HG03354 (cell line): ENCODE measurements at regions not wholly inside any gene's neighbourhood (a gene's known extent, or its start where the extent isn't known, plus 50 kb on each side); places are given as distances from the start of the nearest gene placed in this dataset.
"Not testable (repeated sequence)": the region's sequence is repeated elsewhere in the genome, so short reads cannot be mapped to it uniquely, and the experiment has no call there.

Experiments used
- ATAC-seq: cut with Tn5 transposase; IDR thresholded peaks from one replicate; pipeline ENCODE4 v1.9.1; 2021; ENCODE audit warnings: mild to moderate bottlenecking; ENCODE audit not compliant: unreplicated experiment, poor library complexity, severe bottlenecking

DNA sequence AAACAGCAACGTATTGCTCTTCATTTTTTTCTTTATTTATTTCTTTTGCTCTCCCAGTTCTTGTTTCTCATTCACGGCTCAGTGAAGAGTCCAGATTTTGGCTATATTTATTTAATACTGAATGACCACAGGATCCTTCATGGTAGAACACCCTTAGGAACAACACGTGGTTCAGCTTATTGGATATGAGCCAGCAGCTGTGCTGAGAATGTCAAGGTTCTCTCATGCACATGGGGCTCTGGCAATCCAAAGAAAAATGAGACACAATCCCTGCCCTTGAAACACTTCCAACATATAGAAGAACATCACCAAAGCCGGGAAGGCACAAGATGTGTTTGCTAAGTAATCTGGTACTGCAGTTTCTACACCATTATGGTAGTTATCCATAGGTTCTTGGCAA is 852.9 kb downstream of the SORCS1 start:
- ATAC-seq = no peak

- no peak for ATAC-seq
Measured at GRCh38 chr10:106310596-106310995, 853.9 kb downstream of the SORCS1 start.

- ATAC-seq = no peak
Measured at GRCh38 chr10:106309376-106309775, 855.1 kb downstream of the SORCS1 start.

- no peak for ATAC-seq
Measured at GRCh38 chr10:106308284-106308683, 856.2 kb downstream of the SORCS1 start.

- no peak for ATAC-seq
Measured at GRCh38 chr10:106304056-106304455, 860.5 kb downstream of the SORCS1 start.

DNA sequence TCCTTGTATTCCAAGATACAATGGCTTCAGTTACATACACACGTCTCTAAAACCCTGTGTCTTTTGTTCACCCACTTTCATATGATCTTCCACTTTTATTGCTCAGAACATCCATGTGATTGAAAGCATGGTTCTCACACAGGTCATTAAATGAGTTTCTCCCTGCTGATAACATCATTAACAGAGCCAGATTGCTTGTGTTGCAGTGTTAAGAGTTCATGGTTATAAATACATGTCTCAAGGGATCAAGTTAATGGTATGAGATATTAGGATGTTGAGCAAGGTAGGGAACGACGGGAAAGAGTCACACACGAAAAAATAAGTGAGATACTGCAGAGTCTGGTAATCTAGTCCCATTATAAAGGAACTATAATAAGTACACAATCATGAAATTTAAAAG is 861.5 kb downstream of the SORCS1 start:
- no peak for ATAC-seq

GRCh38 chr10:106301146-106301545 is 863.4 kb downstream of the SORCS1 start:
- no peak for ATAC-seq

GRCh38 chr10:106296750-106297392 is 867.6 kb downstream of the SORCS1 start:
- ATAC-seq = no peak

DNA sequence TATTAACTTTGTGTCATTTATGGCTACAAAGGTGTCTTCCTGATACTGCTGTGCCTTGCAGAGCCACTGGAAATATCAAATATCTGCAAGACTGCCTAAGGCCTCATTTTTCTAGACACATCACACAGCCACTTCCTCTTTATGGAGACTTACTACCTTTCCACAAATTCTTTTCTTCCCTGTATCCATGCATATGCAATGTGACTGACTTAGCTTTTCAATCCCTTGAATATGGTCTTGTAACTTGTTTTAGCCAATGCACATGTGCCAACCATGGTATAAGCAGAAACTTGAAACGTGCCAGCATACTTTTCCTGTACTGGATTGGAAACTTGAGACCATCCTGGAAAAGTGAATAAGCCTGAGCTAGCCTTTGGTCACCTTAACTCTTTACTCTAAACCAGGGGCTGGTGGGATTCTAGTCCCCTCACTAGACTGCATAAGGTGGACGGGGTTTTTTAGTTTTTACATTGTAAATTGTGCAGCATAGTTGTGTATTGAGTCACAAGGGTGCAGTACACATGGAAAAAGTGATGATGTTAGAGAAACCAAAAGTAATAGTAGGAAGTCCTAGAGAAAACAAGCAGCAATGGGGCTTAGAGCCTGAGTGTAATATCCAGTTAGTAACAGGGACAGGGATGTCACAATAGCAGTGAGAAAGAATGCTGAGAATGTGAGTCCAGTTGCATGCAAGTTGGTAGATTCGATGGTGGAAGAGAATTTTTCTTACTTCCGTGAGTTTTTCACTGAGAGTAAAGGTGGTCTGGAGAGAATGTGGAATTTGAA is 879.5 kb downstream of the SORCS1 start:
- ATAC-seq = no peak

GRCh38 chr10:106280896-106281460 is 883.5 kb downstream of the SORCS1 start:
- no peak for ATAC-seq

GRCh38 chr10:106278383-106278782 is 886.1 kb downstream of the SORCS1 start:
- ATAC-seq = no peak

DNA sequence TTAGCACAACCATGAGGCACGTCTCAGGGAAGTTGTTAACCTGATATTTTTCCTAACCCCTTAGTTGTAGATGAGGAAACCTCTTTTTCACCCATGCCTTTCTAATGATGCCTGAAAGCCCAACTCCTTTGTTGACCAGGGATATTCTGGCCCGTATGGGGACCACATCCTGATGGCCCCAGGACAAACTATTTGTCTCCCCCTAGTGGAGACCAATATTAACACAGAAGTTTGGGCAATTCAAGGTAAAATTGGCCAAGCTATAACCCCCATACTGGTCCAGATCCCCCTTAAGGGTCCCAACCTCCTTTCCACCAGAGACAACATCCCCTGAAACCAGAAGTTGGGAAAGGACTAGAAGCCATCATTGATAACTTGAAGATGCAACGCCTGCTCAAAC is 893.3 kb downstream of the SORCS1 start:
- no peak for ATAC-seq

GRCh38 chr10:106268000-106268399 is 896.5 kb downstream of the SORCS1 start:
- ATAC-seq = no peak

GRCh38 chr10:106267591-106267990 is 896.9 kb downstream of the SORCS1 start:
- ATAC-seq = no peak

DNA sequence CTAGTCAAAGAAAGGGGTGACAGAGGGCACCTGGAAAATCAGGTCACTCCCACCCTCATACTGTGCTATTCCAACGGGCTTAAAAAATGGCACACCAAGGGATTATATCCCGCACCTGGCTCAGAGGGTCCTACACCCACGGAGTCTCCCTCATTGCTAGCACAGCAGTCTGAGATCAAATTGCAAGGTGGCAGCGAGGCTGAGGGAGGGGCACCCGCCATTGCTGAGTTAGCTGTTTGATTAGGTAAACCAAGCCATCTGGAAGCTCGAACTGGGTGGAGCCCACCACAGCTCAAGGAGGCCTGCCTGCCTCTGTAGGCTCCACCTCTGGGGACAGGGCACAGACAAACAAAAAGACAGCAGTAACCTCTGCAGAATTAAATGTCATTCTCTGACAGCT is 907.1 kb downstream of the SORCS1 start:
- not testable (repeated sequence) for ATAC-seq

DNA sequence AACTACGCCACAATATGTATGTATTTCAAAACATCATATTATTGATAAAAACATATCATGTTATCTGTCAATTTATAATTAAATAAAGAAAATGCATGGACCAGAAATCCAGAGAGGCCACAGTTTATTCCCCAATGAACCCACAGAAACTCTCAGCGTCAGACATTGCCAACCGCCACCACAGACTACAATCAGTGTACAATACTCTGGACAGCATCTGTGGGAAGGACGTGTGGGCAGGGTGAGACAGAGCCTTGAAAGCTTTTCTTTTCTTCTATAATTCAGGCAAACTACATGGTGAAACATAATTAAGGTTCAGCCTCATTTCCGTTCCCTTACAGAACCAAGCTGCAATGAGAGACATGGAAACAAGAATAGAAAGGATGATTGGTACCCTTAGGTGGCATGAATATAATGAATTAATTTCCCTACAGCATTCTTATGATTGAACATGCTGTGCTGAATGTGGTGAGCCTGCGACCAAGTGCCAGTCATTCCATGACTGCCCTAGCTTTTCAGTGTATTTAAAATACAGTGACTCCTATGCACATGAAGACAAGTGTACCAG is 909.3 kb downstream of the SORCS1 start:
- no peak for ATAC-seq

- no peak for ATAC-seq
Measured at GRCh38 chr10:106254071-106254470, 910.4 kb downstream of the SORCS1 start.

GRCh38 chr10:106252541-106252940 is 912.0 kb downstream of the SORCS1 start:
- ATAC-seq = no peak

GRCh38 chr10:106251573-106251972 is 912.9 kb downstream of the SORCS1 start:
- no peak for ATAC-seq

DNA sequence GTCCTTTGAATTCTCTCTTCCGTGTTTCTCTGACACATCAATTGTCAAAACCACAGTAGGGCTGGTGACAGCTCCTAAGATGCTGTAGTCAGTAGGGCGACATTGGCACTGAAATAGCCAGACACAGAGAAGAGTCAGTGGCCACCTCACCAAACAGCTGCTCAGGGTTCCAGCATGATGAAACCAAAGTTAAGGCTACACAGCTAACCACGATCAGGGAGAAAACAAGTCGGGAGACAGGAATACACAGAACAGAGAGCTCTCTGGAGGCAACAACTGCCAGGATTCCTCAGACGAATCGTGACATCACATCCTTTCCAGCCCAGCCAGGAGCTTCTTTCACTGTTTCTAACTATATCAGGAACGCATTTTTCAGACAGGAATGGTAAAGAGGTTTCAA is 922.2 kb downstream of the SORCS1 start:
- ATAC-seq = no peak

DNA sequence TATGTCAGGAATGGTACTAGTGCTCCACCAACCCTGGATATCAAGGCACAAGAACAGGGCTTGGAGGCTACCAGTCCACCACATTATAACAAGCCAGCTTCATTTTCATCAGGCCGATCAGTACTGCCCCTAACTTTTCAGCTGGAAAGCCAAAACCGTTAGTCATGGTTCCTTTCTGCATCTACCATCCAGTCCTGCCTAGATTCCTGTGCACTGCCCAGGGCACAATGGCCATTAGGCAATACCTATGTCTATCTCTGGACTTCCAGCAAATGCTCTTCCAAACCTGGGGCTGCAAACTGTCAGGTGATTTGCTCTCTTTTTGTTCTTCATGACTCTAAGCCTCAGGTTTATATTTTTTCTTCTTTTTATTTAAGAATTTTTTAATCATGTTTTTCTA is 937.7 kb downstream of the SORCS1 start:
- ATAC-seq = no peak
